Ishikawa (cell line): ENCODE measurements at regions not wholly inside any gene's neighbourhood (a gene's known extent, or its start where the extent isn't known, plus 50 kb on each side); places are given as distances from the start of the nearest gene placed in this dataset.
A peak's percentile ranks its signal among the peaks of the same experiment; 100 is the strongest.

Experiments
- CEBPB ChIP-seq: IDR thresholded peaks from 2 replicates; pipeline ENCODE4 v1.6.1; 2012
- CREB1 ChIP-seq: IDR thresholded peaks from 2 replicates; pipeline ENCODE4 v1.6.1; 2012; ENCODE audit warnings: low read depth
- EGR1 ChIP-seq: IDR thresholded peaks from 2 replicates; pipeline ENCODE4 v1.6.1; 2012
- EP300 ChIP-seq: IDR thresholded peaks from 2 replicates; pipeline ENCODE4 v1.6.1; 2012; ENCODE audit warnings: borderline replicate concordance
- FOXM1 ChIP-seq: IDR thresholded peaks from 2 replicates; pipeline ENCODE4 v1.6.1; 2012; ENCODE audit warnings: low read depth, borderline replicate concordance
- MAX ChIP-seq: IDR thresholded peaks from 2 replicates; pipeline ENCODE4 v1.6.1; 2012
- NFIC ChIP-seq: IDR thresholded peaks from 2 replicates; pipeline ENCODE4 v1.6.1; 2012
- RAD21 ChIP-seq: IDR thresholded peaks from 2 replicates; pipeline ENCODE4 v1.6.1; 2012; ENCODE audit warnings: low read depth
- REST ChIP-seq: IDR thresholded peaks from 2 replicates; pipeline ENCODE4 v1.6.1; 2012; ENCODE audit warnings: low read depth, mild to moderate bottlenecking
- TAF1 ChIP-seq: IDR thresholded peaks from 2 replicates; pipeline ENCODE4 v1.6.1; 2012; ENCODE audit warnings: low read depth, mild to moderate bottlenecking
- TCF12 ChIP-seq: IDR thresholded peaks from 2 replicates; pipeline ENCODE4 v1.6.1; 2012; ENCODE audit warnings: low read depth
- TEAD4 ChIP-seq: IDR thresholded peaks from 2 replicates; pipeline ENCODE4 v1.6.1; 2012
- USF1 ChIP-seq: IDR thresholded peaks from 2 replicates; pipeline ENCODE4 v1.6.1; 2012
- YY1 ChIP-seq: IDR thresholded peaks from 2 replicates; pipeline ENCODE4 v1.6.1; 2012; ENCODE audit warnings: low read depth
- ZBTB7A ChIP-seq: IDR thresholded peaks from 2 replicates; pipeline ENCODE4 v1.6.1; 2012; ENCODE audit warnings: low read depth

GRCh38 chr9:129390541-129390940 is 212.5 kb upstream of the IER5L start:
- TF ChIP-seq TCF12 (no peak), USF1 (no peak), TEAD4 (no peak), RAD21 (no peak), CREB1 (no peak), REST (no peak), TAF1 (no peak), MAX (no peak), CEBPB (no peak), YY1 (no peak), ZBTB7A (no peak), EGR1 (no peak), NFIC (no peak), EP300 (no peak), FOXM1 (no peak)

- TF ChIP-seq RAD21 = no peak
- peak; percentile 55; the same call in 1 of the 2 replicates for TF ChIP-seq REST
Observed at GRCh38 chr9:129387822-129388221, 209.8 kb upstream of the IER5L start.

- TF ChIP-seq CEBPB (no peak), TAF1 (no peak), YY1 (no peak), RAD21 (no peak), NFIC (no peak), EP300 (no peak), MAX (no peak), ZBTB7A (no peak), TCF12 (no peak), FOXM1 (no peak), TEAD4 (no peak), REST (no peak), USF1 (no peak), EGR1 (no peak)
Observed at GRCh38 chr9:129386812-129387177, 208.7 kb upstream of the IER5L start.

- TF ChIP-seq ZBTB7A = no peak
- TF ChIP-seq YY1 = no peak
- TF ChIP-seq REST = no peak
- no peak for TF ChIP-seq TEAD4
- TF ChIP-seq FOXM1 = no peak
- TF ChIP-seq RAD21 = no peak
Observed at GRCh38 chr9:129385211-129385934, 207.3 kb upstream of the IER5L start.
